Activated CD4-positive, CD25-positive, alpha-beta regulatory T cell treated with anti-CD3 and anti-CD28 coated beads, Interleukin-2, amount 50 U/mL, for 16 hours (primary cell): ENCODE measurements at regions not wholly inside any gene's neighbourhood (a gene's known extent, or its start where the extent isn't known, plus 50 kb on each side); places are given as distances from the start of the nearest gene placed in this dataset.

Source experiments
- DNase-seq: peaks from one replicate; pipeline ENCODE4 v3.0.0-alpha.2; 2020; ENCODE audit warnings: low read depth, low spot score

- no peak for DNase-seq
Measured at GRCh38 chrX:38856670-38857265, 55.5 kb downstream of the MID1IP1 start.

- DNase-seq = no peak
Measured at GRCh38 chrX:38857736-38858523, 56.7 kb downstream of the MID1IP1 start.

- DNase-seq = no peak
Measured at GRCh38 chrX:38859602-38860001, 58.3 kb downstream of the MID1IP1 start.

- DNase-seq = no peak
Measured at GRCh38 chrX:38860106-38861013, 59.1 kb downstream of the MID1IP1 start.

GRCh38 chrX:38861489-38861888, 60.2 kb downstream of the MID1IP1 start:
- DNase-seq = no peak

- no peak for DNase-seq
Measured at GRCh38 chrX:38862100-38862499, 60.8 kb downstream of the MID1IP1 start.

- no peak for DNase-seq
Measured at GRCh38 chrX:38864165-38864564, 62.9 kb downstream of the MID1IP1 start.

GRCh38 chrX:38868321-38868720, 67.1 kb downstream of the MID1IP1 start:
- no peak for DNase-seq

- DNase-seq = no peak
Measured at GRCh38 chrX:38868941-38869401, 67.7 kb downstream of the MID1IP1 start.

- no peak for DNase-seq
Measured at GRCh38 chrX:38870361-38870895, 69.2 kb downstream of the MID1IP1 start.

- no peak for DNase-seq
Measured at GRCh38 chrX:38871129-38872029, 70.1 kb downstream of the MID1IP1 start.

GRCh38 chrX:38877366-38877765, 76.1 kb downstream of the MID1IP1 start:
- no peak for DNase-seq

GRCh38 chrX:38878641-38879340, 77.5 kb downstream of the MID1IP1 start:
- no peak for DNase-seq

GRCh38 chrX:38879631-38880220, 78.5 kb downstream of the MID1IP1 start:
- no peak for DNase-seq

GRCh38 chrX:38880296-38880854, 79.1 kb downstream of the MID1IP1 start:
- DNase-seq = no peak

GRCh38 chrX:38881066-38881465, 79.8 kb downstream of the MID1IP1 start:
- DNase-seq = no peak

GRCh38 chrX:38881727-38882126, 80.5 kb downstream of the MID1IP1 start:
- no peak for DNase-seq

GRCh38 chrX:38882894-38883626, 81.8 kb downstream of the MID1IP1 start:
- no peak for DNase-seq

- DNase-seq = no peak
Measured at GRCh38 chrX:38886112-38886511, 84.9 kb downstream of the MID1IP1 start.
